EH (cell line): ENCODE measurements at regions not wholly inside any gene's neighbourhood (a gene's known extent, or its start where the extent isn't known, plus 50 kb on each side); places are given as distances from the start of the nearest gene placed in this dataset.
"Not testable (repeated sequence)": the region's sequence is repeated elsewhere in the genome, so short reads cannot be mapped to it uniquely, and the experiment has no call there.

ENCODE experiments used
- DNase-seq: peaks from one replicate; pipeline ENCODE4 v3.0.0-alpha.2; 2015; ENCODE audit warnings: low read depth

GRCh38 chr1:78715181-78715661, 65.6 kb downstream of the IFI44 start:
- peak; percentile 68 for DNase-seq

GRCh38 chr1:78716186-78716585, 66.6 kb downstream of the IFI44 start:
- peak; percentile 83 for DNase-seq

- peak; percentile 36 for DNase-seq
Observed at GRCh38 chr1:78718566-78718965, 68.9 kb downstream of the IFI44 start.

- no peak for DNase-seq
Observed at GRCh38 chr1:78721136-78721535, 71.5 kb downstream of the IFI44 start.

- peak; percentile 39 for DNase-seq
Observed at GRCh38 chr1:78722105-78722504, 72.5 kb downstream of the IFI44 start.

- peak; percentile 69 for DNase-seq
Observed at GRCh38 chr1:78722521-78722920, 72.9 kb downstream of the IFI44 start.

- peak; percentile 86 for DNase-seq
Observed at GRCh38 chr1:78722947-78723346, 73.3 kb downstream of the IFI44 start.

GRCh38 chr1:78726686-78727085, 77.1 kb downstream of the IFI44 start:
- DNase-seq: peak; percentile 22

- DNase-seq: no peak
Observed at GRCh38 chr1:78728359-78728758, 78.7 kb downstream of the IFI44 start.

GRCh38 chr1:78730054-78730453, 80.4 kb downstream of the IFI44 start:
- DNase-seq: no peak

GRCh38 chr1:78731674-78732073, 82.0 kb downstream of the IFI44 start:
- DNase-seq: no peak

GRCh38 chr1:78737241-78737640, 87.6 kb downstream of the IFI44 start:
- DNase-seq: no peak

GRCh38 chr1:78743626-78744025, 94.0 kb downstream of the IFI44 start:
- peak; percentile 60 for DNase-seq

- DNase-seq: no peak
Observed at GRCh38 chr1:78745111-78745510, 95.5 kb downstream of the IFI44 start.

- DNase-seq: not testable (repeated sequence)
Observed at GRCh38 chr1:78753679-78754078, 104.0 kb downstream of the IFI44 start.

GRCh38 chr1:78755986-78756385, 106.4 kb downstream of the IFI44 start:
- no peak for DNase-seq

GRCh38 chr1:78758506-78758905, 108.9 kb downstream of the IFI44 start:
- DNase-seq: no peak

- DNase-seq: no peak
Observed at GRCh38 chr1:78759881-78760280, 110.2 kb downstream of the IFI44 start.

- DNase-seq: peak; percentile 49
Observed at GRCh38 chr1:78760858-78761257, 111.2 kb downstream of the IFI44 start.

GRCh38 chr1:78762113-78762512, 112.5 kb downstream of the IFI44 start:
- DNase-seq: no peak

- no peak for DNase-seq
Observed at GRCh38 chr1:78765489-78765888, 115.9 kb downstream of the IFI44 start.

- DNase-seq: peak; percentile 52
Observed at GRCh38 chr1:78779831-78780230, 130.2 kb downstream of the IFI44 start.

- DNase-seq: no peak
Observed at GRCh38 chr1:78787544-78787943, 137.9 kb downstream of the IFI44 start.

GRCh38 chr1:78790174-78790573, 140.5 kb downstream of the IFI44 start:
- no peak for DNase-seq

- peak; percentile 88 for DNase-seq
Observed at GRCh38 chr1:78792756-78793155, 143.1 kb downstream of the IFI44 start.
